ENCODE measurements at regions not wholly inside any gene's neighbourhood (a gene's known extent, or its start where the extent isn't known, plus 50 kb on each side); places are given as distances from the start of the nearest gene placed in this dataset.

DNA sequence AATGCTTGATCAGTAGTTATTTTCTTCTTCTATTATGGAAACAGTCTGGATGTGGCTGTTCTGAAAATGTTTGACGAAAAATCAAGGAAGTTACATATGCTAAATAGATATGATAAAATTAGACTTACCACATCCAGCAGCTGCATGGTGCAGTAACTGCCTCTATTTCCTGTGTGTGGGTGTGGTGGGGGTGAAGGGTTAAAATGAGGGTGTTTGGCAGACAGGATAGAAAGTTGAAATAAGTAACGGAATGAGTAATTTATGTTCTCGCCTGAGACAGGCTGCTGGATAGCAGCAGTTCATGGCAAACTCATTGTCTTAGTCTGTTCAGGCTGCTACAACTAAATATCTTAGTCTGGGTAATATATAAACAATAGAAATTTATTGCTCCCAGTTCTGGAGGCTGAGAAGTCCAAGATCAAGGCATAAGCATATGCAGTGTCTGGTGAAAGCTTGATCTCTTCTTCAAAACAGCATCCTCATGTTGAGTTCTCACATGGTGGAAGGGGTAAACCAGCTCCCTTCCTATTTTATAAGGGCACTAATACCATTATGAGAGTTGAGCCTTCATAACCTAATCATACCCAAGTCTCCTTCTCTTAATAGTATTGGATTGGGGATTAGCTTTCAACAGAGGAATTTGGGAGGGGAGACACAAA lies 1248.9 kb downstream of the SLITRK5 start:
- no peak for DNase-seq

DNA sequence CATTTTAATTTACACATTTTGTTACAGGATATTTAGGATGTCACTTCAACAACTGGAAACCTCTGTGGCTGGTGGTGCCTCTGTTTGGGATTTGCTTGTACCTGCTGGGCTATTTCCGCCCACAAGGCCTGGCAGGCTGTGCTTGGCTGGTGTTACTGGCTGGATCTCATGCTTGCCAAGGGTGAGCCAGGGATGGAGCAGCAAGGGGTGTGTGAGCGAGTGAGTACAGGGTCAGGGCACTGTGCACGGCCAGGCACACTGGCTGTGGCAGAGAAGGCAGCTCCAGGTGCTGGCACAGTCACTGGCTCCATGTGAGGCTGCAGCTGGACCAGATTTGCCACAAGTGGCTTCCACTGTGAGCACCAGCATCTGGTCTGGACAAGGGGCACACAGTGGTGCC lies 1254.8 kb downstream of the SLITRK5 start:
- no peak for DNase-seq

DNA sequence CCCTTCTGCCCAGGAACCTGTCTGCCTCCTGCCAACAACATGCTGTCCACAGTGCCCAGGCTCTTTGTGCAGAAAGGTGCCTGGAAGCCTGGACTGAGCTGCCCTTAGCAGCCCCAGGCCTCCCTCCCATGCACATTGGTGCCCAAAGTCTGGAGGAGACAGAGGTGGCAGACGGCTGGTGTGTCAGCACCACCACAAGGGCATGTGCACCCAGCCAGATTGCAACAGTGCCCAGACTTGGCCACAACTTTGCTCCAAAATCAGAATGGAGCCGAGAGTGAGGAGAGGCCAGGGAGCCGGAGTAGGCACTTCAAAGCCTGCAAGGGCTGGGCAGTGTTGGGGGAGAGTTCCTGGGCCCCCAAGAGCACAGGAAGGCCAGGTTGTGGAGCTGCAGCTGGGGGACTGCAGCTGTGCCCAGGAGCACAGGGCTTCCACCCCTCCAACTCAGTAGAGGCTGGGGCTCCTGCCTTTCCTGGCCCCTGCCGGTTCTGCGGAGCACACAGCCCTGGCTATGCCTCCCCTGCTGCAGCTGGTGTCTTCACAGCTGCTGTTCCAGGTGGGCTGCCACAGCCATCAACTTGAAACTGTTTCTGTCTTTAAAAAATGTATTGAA lies 1255.8 kb downstream of the SLITRK5 start:
- DNase-seq = no peak

DNA sequence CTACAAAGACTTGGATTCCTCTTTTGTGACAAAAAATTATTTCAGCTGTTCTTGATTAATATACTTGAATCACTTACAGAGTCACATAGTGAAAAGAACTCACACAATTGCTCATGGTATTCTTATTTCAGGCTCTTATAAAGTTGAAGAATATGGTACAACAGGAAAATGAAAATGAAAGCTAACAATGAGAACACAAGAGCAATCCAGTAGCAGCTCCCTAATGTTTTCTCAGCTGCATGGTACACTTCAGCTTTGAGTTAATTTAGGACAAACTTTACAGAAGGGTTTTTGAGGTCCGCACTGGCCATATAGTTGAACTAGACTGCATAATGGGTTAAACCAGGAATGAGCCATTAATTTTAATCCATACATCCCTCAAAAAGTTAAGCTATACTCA lies 1261.8 kb downstream of the SLITRK5 start:
- no peak for DNase-seq

DNA sequence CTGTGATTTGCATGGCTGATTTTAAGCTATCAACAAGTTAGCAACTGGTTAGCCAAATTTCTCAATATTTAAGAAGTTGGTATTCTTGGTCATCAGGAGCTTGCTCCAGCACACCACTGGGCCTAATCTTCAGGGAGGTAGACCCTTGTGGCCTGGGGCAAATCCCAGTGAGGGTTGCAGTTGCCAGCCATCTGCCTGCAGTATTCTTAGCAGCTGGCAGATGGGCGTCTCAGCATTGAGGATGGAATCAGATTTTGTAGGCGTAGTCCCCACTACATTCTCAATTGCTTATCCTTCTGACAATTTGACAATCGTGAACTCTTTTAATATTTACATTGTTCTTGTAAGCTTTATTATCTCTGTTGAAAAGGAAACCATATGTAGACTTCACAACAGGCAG lies 1266.2 kb downstream of the SLITRK5 start:
- DNase-seq = no peak

DNA sequence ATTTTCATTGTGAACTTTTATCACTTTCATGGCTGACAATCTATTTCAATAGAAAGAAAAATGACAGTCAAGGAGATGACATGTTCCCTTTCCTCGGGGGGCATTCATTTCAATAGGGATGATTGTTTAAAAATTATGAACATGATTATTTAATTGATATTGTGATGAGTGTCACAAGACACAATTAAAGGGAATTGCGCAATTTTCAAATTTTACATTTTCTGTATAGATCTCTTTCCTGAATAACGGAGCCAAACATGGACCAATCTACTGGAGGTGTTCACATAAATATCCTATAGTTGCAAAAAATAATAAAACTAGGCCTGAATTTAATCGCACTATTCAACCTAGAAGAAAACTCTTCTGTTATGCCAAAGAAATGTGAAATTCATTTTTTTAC lies 1274.6 kb downstream of the SLITRK5 start:
- DNase-seq = no peak

DNA sequence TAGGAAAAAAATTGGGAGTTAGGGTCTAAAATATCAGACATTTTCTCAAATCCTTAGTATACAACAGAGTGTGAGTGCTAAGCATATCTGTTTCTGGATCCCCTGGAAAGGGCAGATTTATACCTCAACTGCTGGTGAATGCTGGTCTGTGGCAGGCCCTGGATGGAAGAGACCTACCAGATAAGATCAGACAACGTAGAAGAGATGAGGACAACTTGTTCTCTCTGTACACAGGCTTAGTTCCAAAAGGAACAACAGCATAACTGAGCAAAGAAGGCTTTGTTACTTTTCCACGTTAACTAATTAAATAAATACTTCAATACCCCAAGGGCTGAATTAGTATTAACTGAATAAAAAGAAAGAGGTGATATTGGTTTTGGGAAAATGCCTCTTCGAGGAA lies 1277.3 kb downstream of the SLITRK5 start:
- no peak for DNase-seq

DNA sequence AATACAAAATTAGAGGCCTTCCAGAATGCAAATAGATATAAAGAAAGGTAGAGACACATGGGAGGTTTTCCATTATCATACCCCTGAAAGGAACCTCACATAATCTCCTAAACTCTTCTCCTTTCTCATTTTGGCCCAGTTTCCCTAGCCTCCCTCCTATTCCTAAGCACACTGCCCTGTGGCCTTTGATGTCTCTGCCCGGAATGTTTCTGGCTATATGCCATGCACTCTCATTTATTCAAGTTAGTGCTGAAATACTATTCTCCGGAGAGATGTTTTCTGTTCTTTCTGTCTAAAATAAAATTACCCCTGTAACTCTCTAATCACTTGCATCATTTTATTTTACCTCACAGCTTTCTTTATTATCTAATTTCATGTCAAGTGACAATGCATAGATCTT lies 1287.7 kb downstream of the SLITRK5 start:
- no peak for DNase-seq

DNA sequence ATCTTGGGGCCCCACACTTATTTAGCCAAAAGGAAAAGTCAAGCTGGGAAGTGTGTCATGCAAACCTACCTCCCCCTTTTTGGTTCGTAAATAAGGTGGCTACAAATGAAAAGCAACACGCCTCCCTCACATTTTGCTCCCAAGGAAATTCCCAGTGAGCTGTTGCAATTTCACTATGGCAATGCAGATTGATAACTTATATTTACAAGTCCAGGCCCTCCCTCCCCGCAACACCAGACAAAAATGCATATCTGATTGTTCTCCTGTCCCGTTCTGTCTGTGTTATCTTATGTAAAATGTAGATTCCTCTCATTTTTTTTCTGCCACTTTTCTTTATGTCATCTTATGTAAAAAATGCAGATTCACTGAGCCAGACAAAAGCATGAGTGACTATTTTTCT lies 1305.3 kb downstream of the SLITRK5 start:
- no peak for DNase-seq

DNA sequence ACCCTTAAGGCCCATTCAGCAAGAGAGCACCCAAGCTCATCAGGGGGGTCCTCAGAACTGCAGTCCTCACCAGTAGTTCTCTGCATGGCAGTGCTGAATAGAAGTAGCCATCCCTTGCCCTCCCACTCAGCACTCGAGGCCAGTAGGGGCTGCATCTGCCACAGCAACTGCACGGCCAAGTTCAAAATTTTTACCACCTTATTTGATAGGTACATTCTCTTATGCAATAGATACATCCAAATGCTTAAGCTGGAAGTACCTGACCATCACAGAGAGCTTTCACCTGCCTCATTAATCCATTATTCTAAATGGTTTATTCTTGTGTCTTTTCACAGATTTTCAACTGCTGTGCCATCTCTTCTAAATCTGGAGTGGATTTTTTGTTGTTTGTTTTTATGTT lies 1307.4 kb downstream of the SLITRK5 start:
- no peak for DNase-seq

DNA sequence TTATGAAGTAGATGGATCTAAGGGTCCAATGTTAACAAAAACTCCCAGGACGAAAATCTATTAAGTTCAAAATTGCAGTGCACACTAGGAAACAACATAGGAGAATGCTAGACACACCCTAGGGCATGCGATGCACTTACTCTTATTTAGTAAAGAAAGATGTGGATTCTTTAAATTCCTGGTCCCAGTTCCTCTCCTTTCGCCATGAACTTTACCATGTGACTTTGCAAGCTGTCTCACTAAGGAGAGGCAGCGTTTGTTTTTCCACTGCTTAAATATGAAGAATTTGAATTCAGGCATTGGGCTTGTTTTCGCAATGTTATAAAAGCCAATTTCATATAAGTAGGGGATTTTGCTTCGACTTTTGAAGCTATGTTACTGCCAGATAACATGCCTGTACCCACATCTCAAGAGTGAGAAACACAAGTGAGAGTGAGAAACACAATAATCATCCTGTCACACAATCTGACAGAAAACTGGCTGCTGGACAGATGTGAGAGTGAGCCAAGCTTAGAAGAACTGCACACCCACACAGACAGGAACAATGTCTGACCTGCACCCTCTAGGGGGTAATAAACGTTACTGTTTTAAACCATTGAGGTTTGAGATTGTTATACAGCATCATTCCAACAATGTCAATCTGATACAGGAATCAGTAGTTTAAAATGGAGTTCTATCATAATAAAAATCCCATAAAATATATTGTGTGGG lies 1308.4 kb downstream of the SLITRK5 start:
- DNase-seq = no peak

DNA sequence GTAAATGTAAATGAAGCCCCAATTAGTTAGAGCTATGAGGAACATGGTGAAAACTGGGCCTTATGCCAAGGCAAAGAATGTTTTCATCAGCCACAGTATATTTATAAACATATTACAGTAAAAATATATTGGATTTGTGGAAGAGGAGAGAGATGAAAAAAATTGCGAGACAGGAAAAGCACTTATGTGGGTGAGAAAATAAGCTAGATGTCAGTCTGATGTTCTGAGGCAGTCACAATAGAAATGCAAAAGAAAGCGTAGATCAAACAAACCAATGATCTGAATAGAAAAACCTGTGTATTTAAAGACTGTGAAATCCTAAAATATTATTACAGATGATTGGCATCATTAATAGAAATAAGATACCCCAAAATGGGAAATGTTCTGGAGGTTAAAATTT lies 1332.5 kb downstream of the SLITRK5 start:
- no peak for DNase-seq

DNA sequence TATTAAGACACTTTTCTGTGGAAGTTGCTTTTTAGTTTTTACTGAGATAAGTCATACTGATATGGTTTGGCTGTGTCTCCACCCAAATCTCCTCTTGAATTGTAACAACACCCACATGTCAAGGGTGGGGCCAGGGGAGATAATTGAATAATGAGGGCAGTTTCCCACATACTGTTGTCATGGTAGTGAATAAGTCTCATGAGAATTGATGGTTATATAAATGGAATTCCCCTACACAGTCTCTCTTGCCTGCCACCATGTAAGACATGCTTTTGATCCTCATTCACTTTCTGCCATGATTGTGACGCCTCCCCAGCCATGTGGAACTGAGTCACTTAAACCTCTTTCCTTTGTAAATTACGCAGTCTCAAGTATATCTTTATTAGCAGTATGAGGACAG lies 1340.4 kb downstream of the SLITRK5 start:
- no peak for DNase-seq

DNA sequence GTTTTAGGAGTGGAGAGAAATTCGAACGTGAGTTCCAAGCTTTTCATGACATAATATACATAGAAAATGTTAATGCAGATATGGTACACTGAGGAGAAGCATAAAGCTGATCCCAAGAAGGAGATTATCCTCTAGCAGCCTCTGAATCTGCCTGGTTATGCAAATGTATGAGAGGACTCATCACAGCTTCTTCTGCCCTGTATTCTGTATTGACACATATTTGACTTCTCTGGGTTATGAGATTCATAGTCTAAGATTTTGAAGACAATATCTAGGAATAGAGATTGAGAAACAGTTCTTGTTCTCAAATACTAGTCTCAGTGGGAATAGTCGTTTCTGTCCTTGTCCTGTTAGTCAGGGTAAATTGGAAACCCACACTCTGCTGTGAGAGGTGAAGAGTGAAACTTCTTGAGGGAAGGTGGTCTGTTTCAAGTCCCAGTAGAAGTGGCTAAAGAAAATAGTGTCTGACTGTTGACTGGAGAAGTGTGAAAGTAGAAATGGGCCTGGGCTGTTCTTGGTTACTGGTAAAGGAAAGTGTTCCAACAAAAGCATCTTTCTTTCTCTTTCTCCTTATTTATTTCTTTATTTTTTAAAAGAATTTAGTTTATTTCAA lies 1356.6 kb downstream of the SLITRK5 start:
- DNase-seq = no peak

DNA sequence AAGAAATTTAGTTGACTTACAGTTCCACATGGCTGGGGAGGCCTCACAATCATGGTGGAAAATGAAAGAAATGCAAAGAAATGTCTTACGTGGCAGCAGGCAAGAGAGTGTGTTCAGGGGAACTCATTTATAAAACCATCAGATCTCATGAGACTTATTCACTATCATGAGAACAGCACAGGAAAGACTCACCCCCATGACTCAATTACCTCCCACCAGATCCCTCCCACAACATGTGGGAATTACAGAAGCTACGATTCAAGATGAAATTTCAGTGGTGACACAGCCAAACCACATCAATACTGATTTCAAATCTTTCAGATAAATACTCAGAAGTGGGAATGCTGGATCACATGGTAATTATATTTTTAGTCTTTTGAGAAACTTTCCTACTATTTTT lies 1357.9 kb downstream of the SLITRK5 start:
- DNase-seq = no peak

DNA sequence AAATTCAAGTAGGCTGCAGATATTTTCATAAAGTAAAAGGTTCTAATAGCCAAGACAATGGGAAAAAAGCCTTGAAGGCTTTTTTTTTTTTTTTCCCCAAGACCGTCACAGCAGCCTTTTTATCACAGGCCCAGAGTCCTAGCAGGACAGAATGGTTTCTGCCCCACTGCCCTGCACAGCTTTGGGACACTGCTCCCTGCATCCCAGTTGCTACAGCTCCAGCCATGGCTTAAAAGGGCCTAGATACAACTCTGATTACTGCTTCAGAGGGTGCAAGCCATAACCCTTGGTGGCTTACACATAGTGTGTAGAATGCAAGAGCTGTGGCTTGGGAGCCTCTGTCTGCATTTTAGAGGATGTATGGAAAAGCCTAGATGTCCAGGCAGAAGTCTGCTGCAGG lies 1362.8 kb downstream of the SLITRK5 start:
- no peak for DNase-seq

DNA sequence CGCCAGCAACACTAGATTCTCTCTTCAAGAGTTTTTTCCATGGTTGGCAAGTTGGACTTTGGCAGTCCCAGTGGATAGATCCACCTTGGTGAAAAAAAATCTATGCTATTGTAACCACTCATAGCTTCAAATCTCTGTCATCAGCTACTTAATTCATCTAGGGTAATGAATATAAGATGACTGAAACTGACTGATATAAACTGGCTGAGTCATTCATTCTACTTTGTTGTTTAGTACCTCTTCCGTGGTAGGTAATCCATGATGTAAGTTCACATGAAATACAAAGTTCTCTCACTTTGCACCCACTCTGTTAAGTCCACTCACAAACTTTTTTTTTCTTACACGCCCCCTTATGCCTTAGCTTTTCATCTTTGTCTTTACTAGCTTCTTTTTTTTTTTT lies 1381.5 kb downstream of the SLITRK5 start:
- no peak for DNase-seq

DNA sequence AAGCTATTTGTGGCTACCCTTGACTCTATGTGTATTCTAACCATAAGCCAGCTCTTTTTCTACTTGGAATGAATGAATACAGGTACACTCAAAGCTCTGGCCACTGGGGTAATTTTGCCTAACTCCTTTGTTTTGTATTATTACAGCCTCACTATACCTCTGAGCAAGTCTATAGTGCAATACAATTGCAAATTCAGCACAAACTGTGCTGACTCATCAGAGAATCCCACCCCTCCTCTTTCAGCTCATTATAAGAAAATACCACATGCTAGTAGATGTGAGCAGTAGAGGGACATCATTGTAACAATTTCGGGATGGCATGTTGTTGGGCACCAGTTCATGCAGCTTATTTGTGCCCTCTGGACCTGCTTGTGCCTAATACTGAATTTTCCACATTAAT lies 1382.2 kb downstream of the SLITRK5 start:
- DNase-seq = no peak

DNA sequence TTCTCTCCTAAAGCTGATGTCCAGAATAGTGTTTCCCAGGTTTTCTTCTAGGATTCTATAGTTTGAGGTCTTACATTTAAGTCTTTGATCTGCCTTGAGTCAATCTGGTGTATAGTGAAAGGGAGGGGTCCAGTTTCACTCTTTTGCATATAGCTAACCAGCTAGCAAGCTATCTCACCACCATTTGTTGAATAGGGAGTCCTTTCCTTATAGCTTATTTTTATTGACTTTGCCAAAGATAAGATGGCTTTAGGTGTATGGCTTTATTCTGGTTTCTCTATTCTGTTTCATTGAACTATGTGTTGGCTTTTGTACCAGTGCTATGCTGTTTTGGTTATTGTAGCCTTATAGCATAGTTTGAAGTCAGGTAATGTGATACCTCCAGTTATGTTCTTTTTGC lies 1386.1 kb downstream of the SLITRK5 start:
- DNase-seq = no peak

DNA sequence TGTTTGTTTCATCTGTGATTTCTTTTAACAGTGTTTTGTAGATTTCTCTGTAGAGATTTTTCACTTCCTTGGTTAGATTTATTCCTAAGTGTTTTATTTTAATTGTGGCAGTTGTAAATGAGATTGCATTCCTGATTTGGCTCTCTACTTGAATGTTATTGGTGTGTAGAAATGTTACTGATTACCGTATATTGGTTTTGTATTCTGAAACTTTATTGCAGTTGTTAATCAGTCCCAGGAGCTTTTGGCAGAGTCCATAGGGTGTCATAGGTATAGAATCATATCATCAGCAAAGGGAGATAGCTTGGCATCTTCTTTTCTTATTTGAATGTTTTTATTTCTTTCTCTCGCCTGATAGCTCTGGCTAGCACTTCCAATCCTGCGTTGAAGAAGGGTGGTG lies 1386.7 kb downstream of the SLITRK5 start:
- DNase-seq = no peak

DNA sequence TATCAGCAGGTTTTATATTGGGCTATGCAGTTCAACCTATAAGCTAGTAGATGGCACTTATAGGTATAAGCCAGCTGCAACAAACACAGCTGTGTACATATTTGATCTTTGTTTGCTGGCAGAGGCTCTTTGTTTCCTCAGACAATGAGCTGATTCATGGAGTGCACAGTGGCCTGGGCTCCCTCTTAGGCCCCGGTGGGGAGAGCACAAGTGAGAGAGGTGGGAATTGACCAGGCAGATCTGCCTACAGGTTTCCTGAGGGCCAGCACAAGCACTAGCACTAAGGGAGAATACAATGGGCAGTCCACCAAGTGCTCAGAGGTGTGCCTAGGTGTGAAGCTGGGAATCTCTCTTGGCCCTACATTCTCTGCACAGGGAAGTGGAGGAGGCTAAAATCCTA lies 1390.7 kb downstream of the SLITRK5 start:
- no peak for DNase-seq

DNA sequence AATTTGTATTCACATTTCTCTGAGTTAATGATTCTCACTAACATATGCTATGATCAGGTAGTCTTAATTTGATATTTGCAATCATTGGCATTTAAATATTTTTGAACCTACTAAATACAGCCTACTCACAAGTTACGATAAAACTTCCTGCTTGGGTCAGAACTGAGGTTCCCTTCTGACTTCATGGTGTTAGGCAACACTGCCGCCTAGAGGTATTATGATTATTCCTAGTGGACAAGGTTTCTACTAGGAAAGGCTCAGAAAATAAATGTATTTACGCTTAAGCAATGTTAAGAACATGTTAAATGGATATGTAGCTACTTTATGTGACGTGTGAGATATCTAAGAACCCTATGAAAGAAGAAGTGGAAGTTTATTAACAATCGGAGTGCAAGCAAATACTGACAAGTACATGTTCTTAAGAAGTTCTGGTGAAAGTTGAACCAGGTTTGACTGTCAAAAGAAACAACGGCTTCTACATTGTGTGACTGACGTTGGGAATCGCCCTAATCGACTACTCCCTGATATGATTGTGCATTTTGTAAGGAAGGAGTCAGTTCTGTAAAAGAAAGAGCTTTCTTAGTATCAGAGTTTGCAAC lies 1395.8 kb downstream of the SLITRK5 start:
- DNase-seq = no peak

DNA sequence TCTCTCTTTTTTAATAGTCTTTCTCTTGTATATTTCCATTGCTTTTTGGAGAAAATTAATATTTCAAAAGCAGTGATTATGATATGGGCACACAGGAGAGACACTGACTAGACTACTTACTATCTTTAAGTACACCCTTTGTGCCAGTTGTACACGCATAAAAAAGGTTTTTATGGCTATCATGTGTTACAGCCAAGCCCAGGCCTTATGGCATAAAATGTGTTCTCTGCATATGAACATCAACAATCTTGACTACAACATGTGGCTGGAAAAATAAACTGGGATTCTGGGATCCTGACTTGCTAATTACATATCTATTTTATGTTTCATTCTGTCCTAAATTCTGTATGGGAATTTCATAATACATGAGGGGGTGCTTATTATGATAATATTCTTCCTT lies 1401.8 kb downstream of the SLITRK5 start:
- no peak for DNase-seq

DNA sequence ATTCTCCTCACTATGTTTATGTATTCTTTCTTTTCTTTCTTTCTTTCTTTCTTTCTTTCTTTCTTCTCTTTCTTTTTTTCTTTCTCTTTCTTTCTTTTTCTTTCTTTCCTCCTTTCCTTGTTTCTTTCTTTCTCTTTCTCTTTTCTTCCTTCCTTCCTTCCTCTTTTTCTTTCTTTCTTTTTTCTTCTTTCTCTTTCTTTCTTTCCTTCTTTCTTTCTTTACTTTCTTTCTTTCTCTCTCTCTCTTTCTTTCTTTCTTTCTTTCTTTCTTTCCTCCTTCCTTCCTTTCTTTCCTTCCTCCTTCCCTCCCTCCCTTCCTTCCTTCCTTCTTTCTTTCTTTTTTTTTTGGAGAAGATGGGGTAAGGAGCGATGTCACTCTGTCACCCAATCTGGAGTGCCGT lies 1405.5 kb downstream of the SLITRK5 start:
- no peak for DNase-seq
